Hematopoietic multipotent progenitor cell treated with erythropoietin and hydrocortisone succinate and interleukin-3 and kit ligand, for 4 days (in vitro differentiated cells): ENCODE measurements at regions not wholly inside any gene's neighbourhood (a gene's known extent, or its start where the extent isn't known, plus 50 kb on each side); places are given as distances from the start of the nearest gene placed in this dataset.
"Not testable (repeated sequence)": the region's sequence is repeated elsewhere in the genome, so short reads cannot be mapped to it uniquely, and the experiment has no call there.

Experiments
- DNase-seq: peaks from one replicate; pipeline ENCODE4 v3.0.0-alpha.2; 2015

- no peak for DNase-seq
Observed at GRCh38 chr5:174953871-174954270, 229.5 kb downstream of the MSX2 start.

- DNase-seq, result peak; percentile 84
Observed at GRCh38 chr5:174951151-174951780, 226.9 kb downstream of the MSX2 start.

GRCh38 chr5:174947548-174947947 is 223.2 kb downstream of the MSX2 start:
- no peak for DNase-seq

- no peak for DNase-seq
Observed at GRCh38 chr5:174945853-174946252, 221.5 kb downstream of the MSX2 start.

GRCh38 chr5:174943785-174944184 is 219.4 kb downstream of the MSX2 start:
- peak; percentile 23 for DNase-seq

GRCh38 chr5:174943002-174943401 is 218.6 kb downstream of the MSX2 start:
- not testable (repeated sequence) for DNase-seq

GRCh38 chr5:174937201-174938123 is 213.1 kb downstream of the MSX2 start:
- DNase-seq, result no peak

- peak; percentile 54 for DNase-seq
Observed at GRCh38 chr5:174935854-174936474, 211.6 kb downstream of the MSX2 start.

GRCh38 chr5:174931033-174931432 is 206.7 kb downstream of the MSX2 start:
- DNase-seq, result not testable (repeated sequence)

GRCh38 chr5:174925586-174925985 is 201.2 kb downstream of the MSX2 start:
- DNase-seq, result no peak

GRCh38 chr5:174922955-174923354 is 198.6 kb downstream of the MSX2 start:
- DNase-seq, result no peak

- peak; percentile 13 for DNase-seq
Observed at GRCh38 chr5:174920906-174921550, 196.6 kb downstream of the MSX2 start.

- no peak for DNase-seq
Observed at GRCh38 chr5:174919351-174919750, 195.0 kb downstream of the MSX2 start.

- no peak for DNase-seq
Observed at GRCh38 chr5:174918655-174919054, 194.3 kb downstream of the MSX2 start.

- no peak for DNase-seq
Observed at GRCh38 chr5:174917976-174918554, 193.7 kb downstream of the MSX2 start.

GRCh38 chr5:174917435-174917834 is 193.1 kb downstream of the MSX2 start:
- not testable (repeated sequence) for DNase-seq

GRCh38 chr5:174916924-174917323 is 192.5 kb downstream of the MSX2 start:
- not testable (repeated sequence) for DNase-seq

GRCh38 chr5:174916227-174916626 is 191.8 kb downstream of the MSX2 start:
- no peak for DNase-seq

GRCh38 chr5:174911118-174911517 is 186.7 kb downstream of the MSX2 start:
- DNase-seq, result no peak

- peak; percentile 77 for DNase-seq
Observed at GRCh38 chr5:174910245-174910737, 185.9 kb downstream of the MSX2 start.

GRCh38 chr5:174903172-174903732 is 178.9 kb downstream of the MSX2 start:
- no peak for DNase-seq

- DNase-seq, result no peak
Observed at GRCh38 chr5:174901336-174901735, 177.0 kb downstream of the MSX2 start.
